HuH-7 (cell line): ENCODE measurements at regions not wholly inside any gene's neighbourhood (a gene's known extent, or its start where the extent isn't known, plus 50 kb on each side); places are given as distances from the start of the nearest gene placed in this dataset.

ENCODE experiments used
- DNase-seq: peaks from one replicate; pipeline ENCODE4 v3.0.0; 2011; ENCODE audit warnings: low spot score

DNA sequence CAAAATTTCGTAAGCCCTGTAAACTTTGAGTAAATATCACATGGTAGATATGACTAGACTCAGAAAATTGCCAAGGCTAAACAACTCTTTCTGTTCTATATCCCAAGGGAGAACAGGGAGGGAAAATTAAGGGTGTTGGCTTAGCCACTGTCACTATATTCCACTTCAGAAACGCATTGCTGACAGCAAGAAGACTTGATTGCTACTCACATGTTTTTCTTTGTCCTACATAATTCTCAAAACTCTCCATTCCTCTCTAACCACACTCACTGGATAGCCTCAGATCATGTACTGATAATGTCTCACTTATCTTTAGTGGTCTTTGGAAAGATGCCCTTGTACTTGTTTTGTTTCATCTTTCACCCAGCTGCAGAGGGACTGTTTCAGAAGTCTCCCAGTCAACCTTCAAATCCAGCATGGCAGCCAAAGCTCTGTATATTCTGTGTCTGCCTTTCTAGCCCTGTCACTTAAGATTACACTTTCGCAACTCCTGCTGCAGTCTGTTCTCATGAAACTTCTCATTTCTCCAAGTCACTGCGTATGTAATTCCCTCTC, 582.4 kb upstream of the FZD8 start:
- no peak for DNase-seq

DNA sequence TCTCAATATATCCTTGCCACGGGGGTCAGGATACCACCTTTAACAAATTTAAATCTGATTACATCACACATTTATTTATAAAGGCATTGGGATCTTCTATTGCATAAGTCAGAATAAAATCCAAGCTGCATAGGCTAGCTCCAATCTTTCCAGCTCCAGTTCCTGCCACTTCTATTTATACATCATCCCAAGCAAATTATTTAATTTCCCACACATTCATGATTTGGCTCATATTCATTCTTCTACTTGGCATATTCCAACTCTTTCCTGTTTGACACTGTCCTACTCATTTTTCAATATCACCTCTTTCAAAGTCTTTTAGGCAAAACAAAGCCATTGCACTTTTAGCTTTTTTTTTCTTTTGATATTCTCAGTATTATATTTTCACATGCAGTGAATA, 579.0 kb upstream of the FZD8 start:
- DNase-seq, result no peak

GRCh38 chr10:36220151-36220550, 578.1 kb upstream of the FZD8 start:
- DNase-seq, result no peak

DNA sequence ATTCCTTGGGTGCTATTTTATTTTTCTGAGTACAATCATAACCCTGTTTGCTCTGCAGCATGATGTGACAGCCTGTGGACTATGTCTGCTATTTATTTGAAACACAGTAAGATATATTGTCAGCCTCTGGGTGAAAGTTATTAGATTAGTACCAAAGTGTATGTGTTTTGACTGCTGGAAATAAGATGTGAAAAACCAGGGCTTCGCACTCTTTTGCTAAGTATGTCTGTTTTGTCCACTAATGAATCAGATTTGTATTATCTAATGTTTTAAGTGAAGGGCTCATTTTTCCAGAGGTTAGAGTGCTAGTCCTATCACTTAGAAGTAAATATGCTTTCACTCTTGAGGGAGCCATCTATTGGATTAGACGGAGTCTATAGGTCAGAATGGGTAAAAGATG, 569.8 kb upstream of the FZD8 start:
- DNase-seq, result no peak

DNA sequence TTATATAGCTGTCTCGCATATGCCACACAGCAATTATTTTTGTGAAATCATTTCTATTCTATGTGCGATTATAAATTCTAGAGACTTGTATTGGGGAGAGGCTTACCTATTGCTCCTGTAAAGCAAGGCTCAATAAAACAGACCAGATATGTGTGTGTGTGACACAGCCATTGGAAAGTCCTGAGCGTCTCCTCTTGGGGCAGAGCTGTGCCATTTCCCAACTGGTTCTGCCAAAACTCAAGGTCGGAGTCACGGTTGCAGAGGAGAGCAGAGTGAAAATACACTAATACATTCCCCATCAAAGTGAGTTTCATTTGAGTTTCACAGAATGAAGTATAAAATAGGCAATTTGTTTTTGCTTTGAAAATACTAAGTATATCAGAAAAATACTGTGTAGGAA, 567.4 kb upstream of the FZD8 start:
- no peak for DNase-seq

- no peak for DNase-seq
Measured at GRCh38 chr10:36202881-36203280, 560.8 kb upstream of the FZD8 start.

- DNase-seq, result no peak
Measured at GRCh38 chr10:36200577-36200976, 558.5 kb upstream of the FZD8 start.

- DNase-seq, result no peak
Measured at GRCh38 chr10:36198322-36198721, 556.2 kb upstream of the FZD8 start.

- no peak for DNase-seq
Measured at GRCh38 chr10:36195364-36195763, 553.3 kb upstream of the FZD8 start.

DNA sequence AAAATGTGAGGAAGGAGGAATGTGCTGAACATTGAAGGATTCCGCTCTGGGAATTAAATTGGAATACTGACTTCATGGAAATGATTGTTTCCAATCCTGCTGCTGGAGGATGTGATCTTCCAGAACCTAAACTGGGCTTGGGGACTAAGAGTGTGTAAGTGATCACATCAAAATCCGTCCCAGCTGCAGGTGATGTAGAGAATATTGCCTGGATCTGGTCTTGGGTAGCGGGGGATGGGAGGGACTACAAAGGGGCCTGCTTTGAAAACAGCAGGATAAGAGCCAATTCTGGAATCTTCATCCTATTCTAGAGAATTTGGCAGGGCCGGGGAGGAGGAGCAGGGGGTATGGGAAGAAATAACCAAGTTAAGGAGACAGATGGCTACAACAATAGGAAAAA, 552.2 kb upstream of the FZD8 start:
- no peak for DNase-seq

DNA sequence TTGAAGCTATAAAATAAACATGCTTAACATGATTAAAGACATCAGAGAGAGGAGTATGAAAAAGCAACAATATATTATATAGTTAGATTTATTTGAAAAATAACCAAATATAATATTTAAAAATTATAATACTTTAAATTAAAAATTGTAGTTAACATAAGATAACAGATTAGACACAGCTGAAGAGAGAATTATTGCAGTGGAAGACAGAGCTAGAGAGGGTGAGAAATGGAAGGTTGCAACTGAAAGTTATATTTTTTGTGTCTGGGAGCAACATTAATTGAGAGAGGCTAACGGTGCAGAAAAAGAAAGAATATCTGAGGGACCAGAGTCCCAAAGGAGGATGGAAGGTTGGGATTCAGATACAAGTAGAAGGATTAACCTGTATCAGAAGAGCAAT, 548.9 kb upstream of the FZD8 start:
- DNase-seq, result no peak

DNA sequence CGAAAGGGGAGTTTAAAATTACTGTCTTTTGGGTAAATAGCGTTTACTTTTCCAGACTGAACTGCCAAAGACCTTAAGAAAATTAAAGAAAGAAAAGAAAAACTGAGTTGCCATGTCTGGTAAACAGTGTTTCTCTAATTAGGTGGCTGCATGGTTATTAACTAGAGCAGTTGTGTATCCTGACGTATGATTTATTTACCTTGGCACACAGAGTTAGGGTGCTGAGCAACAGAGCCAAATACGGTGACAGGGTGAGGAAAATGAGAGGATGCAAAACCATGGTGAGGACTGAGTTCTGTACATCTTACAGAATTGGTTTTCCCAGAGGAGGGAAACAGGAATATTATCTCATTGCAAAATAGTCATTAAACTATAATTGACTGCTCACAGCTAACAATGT, 546.4 kb upstream of the FZD8 start:
- DNase-seq, result no peak

- DNase-seq, result no peak
Measured at GRCh38 chr10:36188080-36188453, 546.0 kb upstream of the FZD8 start.

GRCh38 chr10:36187380-36188079, 545.4 kb upstream of the FZD8 start:
- no peak for DNase-seq

GRCh38 chr10:36185097-36185496, 543.0 kb upstream of the FZD8 start:
- DNase-seq, result no peak

- DNase-seq, result no peak
Measured at GRCh38 chr10:36183726-36184125, 541.6 kb upstream of the FZD8 start.

- DNase-seq, result no peak
Measured at GRCh38 chr10:36183056-36183455, 541.0 kb upstream of the FZD8 start.

DNA sequence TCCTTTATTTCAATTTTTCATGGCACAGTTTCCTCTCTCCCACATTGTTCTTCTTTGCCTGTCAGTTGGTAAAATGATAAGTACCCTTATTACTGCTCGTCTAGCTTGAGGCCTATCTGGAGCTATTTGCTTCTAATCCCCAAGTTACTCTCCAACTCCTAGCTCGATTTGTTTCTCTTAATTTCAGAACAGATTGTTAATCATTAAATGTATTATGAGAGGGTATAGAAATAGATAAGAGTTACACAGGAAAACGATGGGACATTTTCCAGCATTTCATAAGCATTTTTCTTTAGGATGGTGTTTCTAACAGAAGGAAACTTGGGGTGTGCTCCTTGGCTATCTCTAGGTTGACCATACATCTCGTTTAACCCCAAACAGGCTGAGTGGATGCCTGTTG, 540.5 kb upstream of the FZD8 start:
- no peak for DNase-seq

DNA sequence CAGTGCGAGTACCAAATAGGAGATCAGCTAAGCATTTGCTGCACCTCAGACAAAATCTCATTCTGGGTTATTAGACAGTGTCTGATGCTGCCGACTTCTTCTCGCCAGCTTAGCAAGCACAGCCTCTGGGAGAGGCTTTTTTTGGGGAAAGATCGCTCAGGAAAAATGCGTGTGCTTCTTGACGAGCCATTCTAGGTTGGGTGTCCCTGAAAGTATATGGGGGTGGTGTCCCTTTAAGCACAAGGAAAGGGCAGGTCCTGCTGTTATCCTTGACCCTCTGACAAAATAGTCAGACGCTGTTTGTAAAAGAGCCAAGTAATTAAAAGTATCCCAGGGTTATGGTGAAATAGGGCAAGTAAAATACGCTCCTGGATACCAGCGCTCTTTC, 540.1 kb upstream of the FZD8 start:
- no peak for DNase-seq

GRCh38 chr10:36181426-36182178, 539.5 kb upstream of the FZD8 start:
- DNase-seq, result no peak

DNA sequence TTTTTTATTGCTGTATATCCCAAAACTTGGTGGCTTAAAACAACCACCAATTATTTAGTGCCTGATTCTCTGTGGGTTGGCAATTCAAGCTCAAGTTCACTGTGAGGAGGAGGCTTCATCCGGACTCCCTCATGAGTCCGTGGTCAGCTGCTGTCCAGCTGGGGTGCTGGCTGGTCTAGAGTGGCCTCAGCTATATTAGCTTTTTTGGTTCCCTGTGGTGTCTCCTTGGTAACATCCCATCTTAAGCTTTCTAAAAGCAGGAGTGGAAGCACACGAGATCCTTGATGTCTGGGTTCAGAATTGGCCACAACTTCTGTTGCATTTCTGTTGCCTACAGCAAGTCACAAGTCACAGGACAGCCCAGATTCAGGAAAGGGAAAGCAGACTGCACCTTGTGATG, 536.5 kb upstream of the FZD8 start:
- no peak for DNase-seq

DNA sequence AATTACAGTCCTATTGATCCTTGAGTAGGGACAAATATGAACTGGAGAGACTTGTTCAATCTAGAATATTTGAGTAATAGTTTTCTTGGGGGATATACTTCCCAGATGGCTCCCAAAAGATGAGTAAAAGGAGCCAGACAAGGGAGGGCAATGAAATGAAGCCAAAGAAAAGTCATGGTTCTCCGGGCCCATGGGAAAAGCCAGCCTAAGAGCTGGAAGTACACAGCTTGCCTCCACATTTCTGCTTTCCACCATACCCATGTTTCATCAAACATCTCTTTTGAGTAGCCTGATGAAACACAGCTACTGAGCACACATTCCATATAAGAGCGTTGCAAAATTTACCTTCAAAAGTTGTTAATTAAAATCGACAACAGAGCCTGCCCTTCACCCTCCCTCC, 535.0 kb upstream of the FZD8 start:
- no peak for DNase-seq

DNA sequence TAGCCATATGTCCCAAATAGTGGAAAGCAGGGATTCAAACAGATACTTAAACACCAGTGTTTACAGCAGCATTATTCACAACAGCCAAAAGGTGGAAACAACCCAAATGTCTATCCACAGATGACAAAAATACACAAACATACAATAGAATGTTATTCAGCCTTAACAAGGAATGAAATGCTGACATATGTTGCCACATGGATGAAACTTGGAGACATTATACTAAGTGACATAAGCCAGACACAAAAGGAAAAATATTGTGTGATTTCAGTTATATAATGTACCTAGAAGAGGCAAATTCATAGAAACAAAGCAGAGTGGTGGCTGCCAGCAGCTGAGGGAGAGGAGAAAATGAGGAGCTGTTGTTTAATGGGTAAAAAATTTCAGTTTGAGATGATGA, 533.9 kb upstream of the FZD8 start:
- no peak for DNase-seq

GRCh38 chr10:36173364-36173763, 531.3 kb upstream of the FZD8 start:
- no peak for DNase-seq
